ENCODE measurements at regions not wholly inside any gene's neighbourhood (a gene's known extent, or its start where the extent isn't known, plus 50 kb on each side); places are given as distances from the start of the nearest gene placed in this dataset.
A peak's percentile ranks its signal among the peaks of the same experiment; 100 is the strongest.

DNA sequence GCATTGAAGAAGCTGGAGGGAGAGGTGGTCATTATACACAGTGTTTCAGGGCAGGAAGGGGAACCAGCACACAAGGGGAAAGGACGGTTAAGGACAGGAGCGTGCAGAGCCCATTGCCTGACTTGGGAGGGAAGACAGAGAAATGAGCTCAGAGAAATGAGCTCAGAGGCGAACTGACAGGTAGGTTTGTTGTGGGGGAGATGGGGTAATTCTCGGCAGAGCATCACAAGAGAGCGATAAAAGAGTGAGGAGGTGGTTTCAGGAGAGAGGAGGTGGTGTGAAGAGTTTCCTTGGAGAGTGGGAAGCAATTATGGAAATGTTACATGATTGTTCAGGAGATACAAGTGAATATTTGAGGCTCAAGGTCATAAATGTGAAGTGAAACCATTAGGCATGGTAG, 61.0 kb downstream of the MRGPRX1 start:
- DNase-seq (ENCODE audit: insufficient read length) (no peak), FAIRE-seq (peak; percentile 21)
- TF ChIP-seq TAF1 (IDR thresholded peaks at IDR 0.05; ENCODE audit: borderline replicate concordance, low read depth, low read length) (no peak), POLR2AphosphoS5 (IDR thresholded peaks at IDR 0.05; ENCODE audit: low read depth, low read length) (no peak), POLR2A (IDR thresholded peaks at IDR 0.05; ENCODE audit: low read depth, low read length) (no peak)

DNA sequence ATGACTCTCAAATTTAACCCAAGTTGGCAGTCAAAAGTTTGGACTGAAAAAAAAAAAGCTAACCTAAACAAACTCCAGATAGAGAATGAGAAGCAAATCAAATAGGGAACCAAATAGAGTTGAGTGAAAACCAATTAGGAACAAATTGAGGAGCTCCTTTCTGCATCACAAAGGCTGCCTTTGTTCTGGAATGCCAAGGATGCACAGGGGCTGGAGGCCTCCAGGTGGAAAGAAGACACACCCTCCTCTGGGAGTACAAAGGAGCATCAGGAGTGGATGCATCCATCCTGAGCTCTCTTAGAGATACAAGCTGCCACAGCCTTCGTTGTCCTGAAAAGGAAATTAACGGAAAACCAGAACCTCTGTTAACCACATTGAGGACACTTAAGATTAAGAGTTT, 73.3 kb downstream of the MRGPRX1 start:
- FAIRE-seq, result no peak
- TF ChIP-seq POLR2A (IDR thresholded peaks at IDR 0.05; ENCODE audit: low read depth, low read length) (no peak), POLR2AphosphoS5 (IDR thresholded peaks at IDR 0.05; ENCODE audit: low read depth, low read length) (no peak), TAF1 (IDR thresholded peaks at IDR 0.05; ENCODE audit: borderline replicate concordance, low read depth, low read length) (no peak)
- DNase-seq (ENCODE audit: insufficient read length), result no peak

DNA sequence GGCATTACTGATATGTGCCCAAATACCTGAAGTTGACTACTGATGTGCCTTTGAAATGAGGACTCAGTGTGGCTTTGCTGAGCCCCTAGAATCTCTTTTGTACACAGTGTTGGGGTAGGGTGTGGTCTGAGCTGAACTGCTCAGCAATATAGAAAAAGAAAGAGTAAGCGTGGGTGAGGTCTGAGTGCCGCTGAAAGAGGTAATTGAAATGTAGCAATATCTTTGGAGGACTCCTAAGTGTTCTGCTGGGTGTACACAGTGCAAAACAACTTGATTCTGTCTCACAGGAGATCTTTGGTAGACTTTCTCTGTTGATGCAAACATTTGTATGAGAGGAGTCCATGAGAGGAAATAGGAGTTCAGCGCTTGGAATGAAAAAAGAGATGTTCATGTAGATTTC, 73.7 kb upstream of the PTPN5 start:
- DNase-seq (ENCODE audit: insufficient read length) (no peak), FAIRE-seq (no peak)
- TF ChIP-seq TAF1 (IDR thresholded peaks at IDR 0.05; ENCODE audit: borderline replicate concordance, low read depth, low read length) (no peak), POLR2A (IDR thresholded peaks at IDR 0.05; ENCODE audit: low read depth, low read length) (no peak)

DNA sequence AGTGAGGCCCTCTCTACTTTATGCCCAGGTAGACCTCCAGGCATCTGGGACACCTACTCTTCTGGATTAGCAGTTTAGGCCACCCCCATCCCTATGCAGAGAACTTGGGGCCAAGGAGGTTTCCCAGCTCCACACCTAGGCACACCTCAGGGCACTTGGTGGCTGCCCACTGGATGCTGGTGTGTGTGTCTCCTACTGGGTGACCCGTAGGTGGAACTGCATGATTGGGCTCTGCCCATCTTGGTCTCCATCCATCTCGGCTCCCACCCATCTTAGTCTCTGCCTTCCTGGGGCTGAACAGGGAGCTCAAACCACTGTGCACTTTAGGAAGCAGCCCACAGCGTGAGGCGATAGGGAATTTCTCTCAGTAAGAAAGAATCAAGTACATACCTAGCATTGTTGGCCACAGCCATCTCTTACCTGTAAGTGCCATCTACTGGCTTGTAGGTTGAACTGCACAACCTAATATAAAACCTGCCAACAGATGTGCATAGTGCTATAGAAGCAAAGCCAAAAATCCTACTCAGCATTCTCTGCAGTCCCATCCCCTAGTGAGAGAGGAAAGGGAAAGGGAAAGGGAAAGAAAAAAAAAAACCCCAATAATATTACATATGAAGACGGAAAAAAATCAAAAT, 61.6 kb upstream of the PTPN5 start:
- DNase-seq (ENCODE audit: insufficient read length) (no peak), FAIRE-seq (peak; percentile 84)

DNA sequence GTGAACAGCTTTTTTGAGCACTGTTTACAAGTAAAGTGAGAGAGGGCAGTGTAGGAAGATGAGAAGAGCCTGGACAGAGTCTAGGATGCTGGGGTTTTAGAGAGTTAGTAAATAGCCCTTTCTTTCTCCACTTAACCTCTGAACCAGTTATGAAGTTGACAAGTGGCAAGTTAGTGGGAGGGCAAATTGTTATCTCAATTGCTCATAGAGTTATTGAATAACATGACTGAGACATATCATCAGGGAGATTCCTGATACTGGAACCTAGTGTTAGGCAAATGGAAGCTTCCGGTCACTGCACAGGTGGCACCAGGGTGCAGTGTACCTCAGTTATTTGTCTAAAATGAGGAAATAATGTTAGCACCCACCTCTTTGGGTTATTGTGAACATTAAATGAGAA, 57.8 kb upstream of the PTPN5 start:
- DNase-seq (ENCODE audit: insufficient read length) (no peak), FAIRE-seq (no peak)
- TF ChIP-seq POLR2AphosphoS5 (IDR thresholded peaks at IDR 0.05; ENCODE audit: low read depth, low read length) (no peak), TAF1 (IDR thresholded peaks at IDR 0.05; ENCODE audit: borderline replicate concordance, low read depth, low read length) (no peak), POLR2A (IDR thresholded peaks at IDR 0.05; ENCODE audit: low read depth, low read length) (no peak)

More for the DNA sequence above, 61.6 kb upstream of the PTPN5 start:
- TF ChIP-seq TAF1 (IDR thresholded peaks at IDR 0.05; ENCODE audit: borderline replicate concordance, low read depth, low read length) (no peak), POLR2AphosphoS5 (IDR thresholded peaks at IDR 0.05; ENCODE audit: low read depth, low read length) (no peak), POLR2A (IDR thresholded peaks at IDR 0.05; ENCODE audit: low read depth, low read length) (no peak)

DNA sequence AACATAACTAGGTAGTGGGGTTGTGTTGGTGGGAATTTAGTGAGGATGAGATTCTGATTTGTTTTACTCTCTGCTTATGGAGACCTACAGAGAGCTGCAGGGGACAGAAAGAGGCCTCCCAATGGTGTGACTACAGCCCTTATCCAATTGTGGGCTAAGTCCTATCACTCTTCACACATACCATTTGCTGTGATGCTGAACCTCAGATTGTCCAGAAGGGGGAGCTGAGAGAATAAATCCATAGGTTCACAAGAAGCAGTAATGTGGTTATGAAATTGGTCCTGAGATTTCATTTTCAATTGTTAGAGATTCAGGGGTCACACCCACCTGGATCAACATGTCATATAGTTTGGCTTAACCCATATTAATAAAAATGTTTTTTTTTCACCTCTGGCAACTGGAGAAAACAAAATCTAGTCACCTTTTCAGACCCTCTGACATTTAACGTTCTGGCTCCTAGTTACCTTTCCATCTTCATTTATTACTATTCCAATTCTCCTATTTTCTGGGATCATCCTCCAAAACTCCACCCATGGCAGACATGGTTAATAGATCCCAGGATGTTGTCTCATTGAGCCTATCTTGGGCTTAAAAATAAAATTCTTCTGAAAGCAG, 53.3 kb upstream of the PTPN5 start:
- peak; percentile 91 for FAIRE-seq
- DNase-seq (ENCODE audit: insufficient read length), result no peak
- TF ChIP-seq TAF1 (IDR thresholded peaks at IDR 0.05; ENCODE audit: borderline replicate concordance, low read depth, low read length) (no peak), POLR2A (IDR thresholded peaks at IDR 0.05; ENCODE audit: low read depth, low read length) (no peak), POLR2AphosphoS5 (IDR thresholded peaks at IDR 0.05; ENCODE audit: low read depth, low read length) (no peak)

Data from GM12892 (cell line).